HEK293 (cell line): ENCODE measurements at regions not wholly inside any gene's neighbourhood (a gene's known extent, or its start where the extent isn't known, plus 50 kb on each side); places are given as distances from the start of the nearest gene placed in this dataset.

Experiments
- GLIS1 ChIP-seq: fragments of 450-650 bp; formaldehyde crosslinking; IDR thresholded peaks from 2 replicates; pipeline ENCODE4 v1.5.1; 2016; ENCODE audit warnings: missing biosample characterization, missing genetic modification characterization
- HOXA7 ChIP-seq: sonication (generic); formaldehyde crosslinking; IDR thresholded peaks from 2 replicates; pipeline ENCODE4 v1.8.1; 2022; ENCODE audit warnings: missing genetic modification reagents, borderline replicate concordance
- INSM2 ChIP-seq: fragments of 450-650 bp; formaldehyde crosslinking; IDR thresholded peaks from 2 replicates; pipeline ENCODE4 v1.5.1; 2016; ENCODE audit warnings: missing biosample characterization, missing genetic modification characterization
- KLF1 ChIP-seq: fragments of 450-650 bp; formaldehyde crosslinking; IDR thresholded peaks from 2 replicates; pipeline ENCODE4 v1.5.1; 2016; ENCODE audit warnings: missing biosample characterization, missing genetic modification characterization
- OVOL3 ChIP-seq: fragments of 450-650 bp; formaldehyde crosslinking; IDR thresholded peaks from 2 replicates; pipeline ENCODE4 v1.5.1; 2016; ENCODE audit warnings: missing biosample characterization, missing genetic modification characterization
- PRDM1 ChIP-seq: fragments of 450-650 bp; formaldehyde crosslinking; IDR thresholded peaks from 2 replicates; pipeline ENCODE4; 2016; ENCODE audit warnings: missing biosample characterization, missing genetic modification characterization
- REST ChIP-seq: fragments of 450-650 bp; formaldehyde crosslinking; IDR thresholded peaks from 2 replicates; pipeline ENCODE4 v1.5.1; 2016; ENCODE audit warnings: missing biosample characterization, missing genetic modification characterization
- SP7 ChIP-seq: fragments of 450-650 bp; formaldehyde crosslinking; IDR thresholded peaks from 2 replicates; pipeline ENCODE4 v1.5.1; 2016; ENCODE audit warnings: missing biosample characterization, missing genetic modification characterization
- TRIM28 ChIP-seq: IDR thresholded peaks from 2 replicates; pipeline ENCODE4 v1.6.1; 2011; ENCODE audit warnings: low read length, control low read depth, borderline replicate concordance
- ZBTB44 ChIP-seq: fragments of 450-650 bp; IDR thresholded peaks from 2 replicates; pipeline ENCODE4 v1.5.1; 2018; ENCODE audit warnings: missing biosample characterization, mild to moderate bottlenecking, missing genetic modification characterization
- ZNF184 ChIP-seq: fragments of 450-650 bp; IDR thresholded peaks from 2 replicates; pipeline ENCODE4 v1.5.1; 2018; ENCODE audit warnings: missing biosample characterization, mild to moderate bottlenecking, missing genetic modification characterization
- ZNF2 ChIP-seq: fragments of 450-650 bp; formaldehyde crosslinking; IDR thresholded peaks from 2 replicates; pipeline ENCODE4 v1.5.1; 2016; ENCODE audit warnings: missing biosample characterization, missing genetic modification characterization
- ZNF214 ChIP-seq: fragments of 450-650 bp; formaldehyde crosslinking; IDR thresholded peaks from 2 replicates; pipeline ENCODE4 v1.5.1; 2017; ENCODE audit warnings: missing biosample characterization, mild to moderate bottlenecking, missing genetic modification characterization, borderline replicate concordance
- ZNF335 ChIP-seq: fragments of 450-650 bp; formaldehyde crosslinking; conservative IDR thresholded peaks from 2 replicates; pipeline ENCODE4 v1.5.1; 2016; ENCODE audit warnings: missing biosample characterization, missing genetic modification characterization
- ZNF350 ChIP-seq: fragments of 450-650 bp; formaldehyde crosslinking; IDR thresholded peaks from 2 replicates; pipeline ENCODE4 v1.5.0; 2017; ENCODE audit warnings: missing biosample characterization, mild to moderate bottlenecking, missing genetic modification characterization
- ZNF394 ChIP-seq: fragments of 450-650 bp; formaldehyde crosslinking; IDR thresholded peaks from 2 replicates; pipeline ENCODE4 v1.5.1; 2016; ENCODE audit warnings: missing biosample characterization, missing genetic modification characterization, mild to moderate bottlenecking, moderate library complexity, borderline replicate concordance
- ZNF416 ChIP-seq: fragments of 450-650 bp; formaldehyde crosslinking; IDR thresholded peaks from 2 replicates; pipeline ENCODE4 v1.5.1; 2016; ENCODE audit warnings: missing biosample characterization, missing genetic modification characterization
- ZNF544 ChIP-seq: fragments of 450-650 bp; formaldehyde crosslinking; IDR thresholded peaks from 2 replicates; pipeline ENCODE4 v1.5.0; 2017; ENCODE audit warnings: missing biosample characterization, missing genetic modification characterization
- ZNF558 ChIP-seq: fragments of 450-650 bp; formaldehyde crosslinking; IDR thresholded peaks from 2 replicates; pipeline ENCODE4 v1.5.1; 2016; ENCODE audit warnings: missing biosample characterization, missing genetic modification characterization
- ZNF707 ChIP-seq: fragments of 450-650 bp; formaldehyde crosslinking; IDR thresholded peaks from 2 replicates; pipeline ENCODE4 v1.5.1; 2016; ENCODE audit warnings: missing biosample characterization, missing genetic modification characterization
- ZSCAN23 ChIP-seq: fragments of 450-650 bp; formaldehyde crosslinking; IDR thresholded peaks from 2 replicates; pipeline ENCODE4 v1.5.1; 2016; ENCODE audit warnings: missing biosample characterization, missing genetic modification characterization
- ZSCAN30 ChIP-seq: fragments of 450-650 bp; IDR thresholded peaks from 2 replicates; pipeline ENCODE4 v1.5.1; 2018; ENCODE audit warnings: missing biosample characterization, mild to moderate bottlenecking, missing genetic modification characterization, moderate library complexity
- TF ChIP-seq, protein P1 (sequence below): fragments of 450-650 bp; formaldehyde crosslinking; IDR thresholded peaks from 2 replicates; pipeline ENCODE4 v1.5.1; 2016; ENCODE audit warnings: missing biosample characterization, missing genetic modification characterization, borderline replicate concordance
- TF ChIP-seq, protein P2 (sequence below): fragments of 450-650 bp; formaldehyde crosslinking; IDR thresholded peaks from 2 replicates; pipeline ENCODE4 v1.5.1; 2017; ENCODE audit warnings: missing biosample characterization, missing genetic modification characterization
- TF ChIP-seq, protein P3 (sequence below): fragments of 450-650 bp; formaldehyde crosslinking; IDR thresholded peaks from 2 replicates; pipeline ENCODE4 v1.5.1; 2016; ENCODE audit warnings: missing biosample characterization, missing genetic modification characterization, borderline replicate concordance

GRCh38 chr16:51431517-51432241 is 280.6 kb upstream of the SALL1 start (continued):
- TF ChIP-seq ZNF2 (tag by site-specific recombination) (0 out of 2 replicates have a peak, but pooled peaks have one; percentile 46), ZNF335 (0 out of 2 replicates have a peak, but pooled peaks have one; percentile 25), ZNF707 (tag by site-specific recombination) (no peak), OVOL3 (0 out of 2 replicates have a peak, but pooled peaks have one; percentile 57), ZNF544 (tag by site-specific recombination) (no peak), PRDM1 (tag by site-specific recombination) (peak; percentile 49; the same call in 1 of the 2 replicates), REST (no peak), HOXA7 (CRISPR knock-in tag) (no peak), KLF1 (tag by site-specific recombination) (no peak), ZBTB44 (tag by site-specific recombination) (peak; percentile 74), ZSCAN30 (tag by site-specific recombination) (peak; percentile 17; the same call in 1 of the 2 replicates), ZNF214 (tag by site-specific recombination) (no peak), SP7 (tag by site-specific recombination) (peak; percentile 87), ZNF184 (no peak), GLIS1 (tag by site-specific recombination) (peak; percentile 57), ZNF350 (tag by site-specific recombination) (no peak), ZNF416 (tag by site-specific recombination) (no peak), ZNF394 (tag by site-specific recombination) (no peak), TRIM28 (peak; percentile 74; the same call in 1 of the 2 replicates), INSM2 (peak; percentile 80), ZSCAN23 (tag by site-specific recombination) (no peak), ZNF558 (tag by site-specific recombination) (no peak)
- TF ChIP-seq, protein P1, sequence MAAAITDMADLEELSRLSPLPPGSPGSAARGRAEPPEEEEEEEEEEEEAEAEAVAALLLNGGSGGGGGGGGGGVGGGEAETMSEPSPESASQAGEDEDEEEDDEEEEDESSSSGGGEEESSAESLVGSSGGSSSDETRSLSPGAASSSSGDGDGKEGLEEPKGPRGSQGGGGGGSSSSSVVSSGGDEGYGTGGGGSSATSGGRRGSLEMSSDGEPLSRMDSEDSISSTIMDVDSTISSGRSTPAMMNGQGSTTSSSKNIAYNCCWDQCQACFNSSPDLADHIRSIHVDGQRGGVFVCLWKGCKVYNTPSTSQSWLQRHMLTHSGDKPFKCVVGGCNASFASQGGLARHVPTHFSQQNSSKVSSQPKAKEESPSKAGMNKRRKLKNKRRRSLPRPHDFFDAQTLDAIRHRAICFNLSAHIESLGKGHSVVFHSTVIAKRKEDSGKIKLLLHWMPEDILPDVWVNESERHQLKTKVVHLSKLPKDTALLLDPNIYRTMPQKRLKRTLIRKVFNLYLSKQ (tag by site-specific recombination), result no peak
- TF ChIP-seq, protein P2, sequence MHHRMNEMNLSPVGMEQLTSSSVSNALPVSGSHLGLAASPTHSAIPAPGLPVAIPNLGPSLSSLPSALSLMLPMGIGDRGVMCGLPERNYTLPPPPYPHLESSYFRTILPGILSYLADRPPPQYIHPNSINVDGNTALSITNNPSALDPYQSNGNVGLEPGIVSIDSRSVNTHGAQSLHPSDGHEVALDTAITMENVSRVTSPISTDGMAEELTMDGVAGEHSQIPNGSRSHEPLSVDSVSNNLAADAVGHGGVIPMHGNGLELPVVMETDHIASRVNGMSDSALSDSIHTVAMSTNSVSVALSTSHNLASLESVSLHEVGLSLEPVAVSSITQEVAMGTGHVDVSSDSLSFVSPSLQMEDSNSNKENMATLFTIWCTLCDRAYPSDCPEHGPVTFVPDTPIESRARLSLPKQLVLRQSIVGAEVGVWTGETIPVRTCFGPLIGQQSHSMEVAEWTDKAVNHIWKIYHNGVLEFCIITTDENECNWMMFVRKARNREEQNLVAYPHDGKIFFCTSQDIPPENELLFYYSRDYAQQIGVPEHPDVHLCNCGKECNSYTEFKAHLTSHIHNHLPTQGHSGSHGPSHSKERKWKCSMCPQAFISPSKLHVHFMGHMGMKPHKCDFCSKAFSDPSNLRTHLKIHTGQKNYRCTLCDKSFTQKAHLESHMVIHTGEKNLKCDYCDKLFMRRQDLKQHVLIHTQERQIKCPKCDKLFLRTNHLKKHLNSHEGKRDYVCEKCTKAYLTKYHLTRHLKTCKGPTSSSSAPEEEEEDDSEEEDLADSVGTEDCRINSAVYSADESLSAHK (tag by site-specific recombination), result peak; percentile 27; the same call in 1 of the 2 replicates
- TF ChIP-seq, protein P3, sequence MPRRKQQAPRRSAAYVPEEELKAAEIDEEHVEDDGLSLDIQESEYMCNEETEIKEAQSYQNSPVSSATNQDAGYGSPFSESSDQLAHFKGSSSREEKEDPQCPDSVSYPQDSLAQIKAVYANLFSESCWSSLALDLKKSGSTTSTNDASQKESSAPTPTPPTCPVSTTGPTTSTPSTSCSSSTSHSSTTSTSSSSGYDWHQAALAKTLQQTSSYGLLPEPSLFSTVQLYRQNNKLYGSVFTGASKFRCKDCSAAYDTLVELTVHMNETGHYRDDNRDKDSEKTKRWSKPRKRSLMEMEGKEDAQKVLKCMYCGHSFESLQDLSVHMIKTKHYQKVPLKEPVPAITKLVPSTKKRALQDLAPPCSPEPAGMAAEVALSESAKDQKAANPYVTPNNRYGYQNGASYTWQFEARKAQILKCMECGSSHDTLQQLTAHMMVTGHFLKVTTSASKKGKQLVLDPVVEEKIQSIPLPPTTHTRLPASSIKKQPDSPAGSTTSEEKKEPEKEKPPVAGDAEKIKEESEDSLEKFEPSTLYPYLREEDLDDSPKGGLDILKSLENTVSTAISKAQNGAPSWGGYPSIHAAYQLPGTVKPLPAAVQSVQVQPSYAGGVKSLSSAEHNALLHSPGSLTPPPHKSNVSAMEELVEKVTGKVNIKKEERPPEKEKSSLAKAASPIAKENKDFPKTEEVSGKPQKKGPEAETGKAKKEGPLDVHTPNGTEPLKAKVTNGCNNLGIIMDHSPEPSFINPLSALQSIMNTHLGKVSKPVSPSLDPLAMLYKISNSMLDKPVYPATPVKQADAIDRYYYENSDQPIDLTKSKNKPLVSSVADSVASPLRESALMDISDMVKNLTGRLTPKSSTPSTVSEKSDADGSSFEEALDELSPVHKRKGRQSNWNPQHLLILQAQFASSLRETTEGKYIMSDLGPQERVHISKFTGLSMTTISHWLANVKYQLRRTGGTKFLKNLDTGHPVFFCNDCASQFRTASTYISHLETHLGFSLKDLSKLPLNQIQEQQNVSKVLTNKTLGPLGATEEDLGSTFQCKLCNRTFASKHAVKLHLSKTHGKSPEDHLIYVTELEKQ, result peak; percentile 66; the same call in 1 of the 2 replicates
